Cardiac fibroblast (primary cell): ENCODE measurements at regions not wholly inside any gene's neighbourhood (a gene's known extent, or its start where the extent isn't known, plus 50 kb on each side); places are given as distances from the start of the nearest gene placed in this dataset.

ENCODE experiments used
- DNase-seq, 2 donors: peaks; one replicate each; pipeline versions ENCODE4 v3.0.0 to v3.0.0-alpha.2; 2010; ENCODE audit warnings: low read depth in 2 of 2
- H3K4me3 ChIP-seq, 2 donors: replicated peaks in 1 of 2; 1 replicate in 1 of 2; 2 replicates in 1 of 2; pipeline ENCODE4 v1.5.1; 2011; ENCODE audit warnings: low read depth in 2 of 2, low read length in 2 of 2, mild to moderate bottlenecking in 2 of 2, moderate library complexity in 1 of 2
- TF ChIP-seq, protein P1 (sequence below): IDR thresholded peaks from one replicate; pipeline ENCODE4 v1.5.1; 2011; ENCODE audit warnings: low read depth, mild to moderate bottlenecking, low read length, inconsistent platforms

DNA sequence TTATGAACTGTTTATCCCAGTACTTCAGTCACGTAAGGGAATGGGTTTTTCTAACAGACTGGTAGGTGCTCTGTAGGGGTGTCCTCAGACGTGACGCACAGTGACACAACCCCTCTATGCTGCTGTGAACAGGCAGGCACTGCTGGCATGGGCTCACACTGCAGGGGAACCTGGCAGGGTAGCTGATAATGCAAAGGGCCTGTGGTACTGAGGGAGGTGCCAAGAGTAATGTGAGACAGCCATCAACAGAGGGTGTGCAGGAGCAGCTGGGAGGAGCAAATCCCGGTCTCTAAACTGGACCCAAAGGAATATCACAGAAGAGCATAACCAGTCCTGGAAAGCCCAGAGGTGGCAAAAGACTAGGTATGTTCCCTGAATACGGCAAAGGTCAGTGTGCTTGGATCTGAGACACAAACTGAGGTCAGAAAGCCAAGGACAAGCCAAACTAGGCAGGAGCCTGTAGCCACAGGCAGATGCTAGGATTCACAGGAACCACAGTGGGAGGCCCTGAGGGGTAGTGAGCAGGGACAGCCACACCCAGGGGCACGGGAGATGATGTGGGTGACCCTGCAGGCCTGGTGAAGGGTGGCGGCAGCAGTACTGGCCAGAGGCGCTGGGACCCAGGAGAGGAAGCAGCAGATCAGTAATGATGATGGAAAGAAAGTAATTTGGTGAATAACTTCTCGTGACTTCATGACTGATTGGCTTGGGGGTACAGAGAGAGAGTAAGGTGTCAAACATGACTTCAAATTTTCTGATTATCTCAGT lies 248.1 kb upstream of the CHRNA7 start:
- TF ChIP-seq, protein P1, sequence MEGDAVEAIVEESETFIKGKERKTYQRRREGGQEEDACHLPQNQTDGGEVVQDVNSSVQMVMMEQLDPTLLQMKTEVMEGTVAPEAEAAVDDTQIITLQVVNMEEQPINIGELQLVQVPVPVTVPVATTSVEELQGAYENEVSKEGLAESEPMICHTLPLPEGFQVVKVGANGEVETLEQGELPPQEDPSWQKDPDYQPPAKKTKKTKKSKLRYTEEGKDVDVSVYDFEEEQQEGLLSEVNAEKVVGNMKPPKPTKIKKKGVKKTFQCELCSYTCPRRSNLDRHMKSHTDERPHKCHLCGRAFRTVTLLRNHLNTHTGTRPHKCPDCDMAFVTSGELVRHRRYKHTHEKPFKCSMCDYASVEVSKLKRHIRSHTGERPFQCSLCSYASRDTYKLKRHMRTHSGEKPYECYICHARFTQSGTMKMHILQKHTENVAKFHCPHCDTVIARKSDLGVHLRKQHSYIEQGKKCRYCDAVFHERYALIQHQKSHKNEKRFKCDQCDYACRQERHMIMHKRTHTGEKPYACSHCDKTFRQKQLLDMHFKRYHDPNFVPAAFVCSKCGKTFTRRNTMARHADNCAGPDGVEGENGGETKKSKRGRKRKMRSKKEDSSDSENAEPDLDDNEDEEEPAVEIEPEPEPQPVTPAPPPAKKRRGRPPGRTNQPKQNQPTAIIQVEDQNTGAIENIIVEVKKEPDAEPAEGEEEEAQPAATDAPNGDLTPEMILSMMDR, result no peak
- no peak overlapping the region for H3K4me3 ChIP-seq
- DNase-seq, result no peak

DNA sequence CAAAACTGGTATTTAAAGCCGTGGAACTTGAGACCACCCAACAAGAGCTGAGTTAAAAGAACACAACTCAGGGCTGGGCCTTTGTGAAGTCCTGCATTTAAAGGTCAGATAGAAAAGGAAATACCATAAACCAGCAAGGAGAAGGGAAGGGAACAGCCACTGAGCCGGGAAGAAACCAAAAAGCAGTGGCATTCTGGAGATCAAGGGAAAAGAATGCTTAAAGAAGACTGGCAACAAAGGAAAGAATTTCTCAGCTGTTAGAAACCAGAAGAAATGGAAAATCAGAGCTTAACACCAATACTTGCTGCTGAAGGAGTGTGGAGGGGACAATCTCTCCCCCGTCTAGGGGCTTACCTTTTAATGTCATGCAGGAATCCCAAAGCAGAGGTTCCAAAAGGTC lies 247.4 kb upstream of the CHRNA7 start:
- TF ChIP-seq, protein P1, result no peak
- no peak for DNase-seq
- no peak overlapping the region for H3K4me3 ChIP-seq

DNA sequence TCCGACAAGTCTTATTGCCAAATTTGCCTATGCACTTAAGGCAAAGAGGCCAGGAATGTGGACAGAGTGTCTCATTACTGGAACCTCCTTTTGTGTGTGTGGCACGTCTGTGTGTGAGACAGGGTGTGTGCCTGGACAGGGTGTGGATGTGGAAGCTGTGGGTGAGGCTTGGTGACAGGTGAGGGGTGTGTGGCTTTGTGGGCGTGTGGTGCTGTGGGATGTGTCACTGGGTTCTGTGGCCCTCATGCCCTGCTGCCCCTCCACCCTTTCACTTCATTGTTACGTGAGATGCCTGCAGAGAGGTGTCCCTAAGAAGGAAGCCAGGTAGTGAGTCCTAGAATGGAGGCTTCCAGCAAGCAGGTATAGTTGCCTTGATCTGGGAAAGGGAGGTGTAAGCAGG lies 244.0 kb upstream of the CHRNA7 start:
- DNase-seq, result no peak
- TF ChIP-seq, protein P1, result no peak
- H3K4me3 ChIP-seq, result no peak overlapping the region

DNA sequence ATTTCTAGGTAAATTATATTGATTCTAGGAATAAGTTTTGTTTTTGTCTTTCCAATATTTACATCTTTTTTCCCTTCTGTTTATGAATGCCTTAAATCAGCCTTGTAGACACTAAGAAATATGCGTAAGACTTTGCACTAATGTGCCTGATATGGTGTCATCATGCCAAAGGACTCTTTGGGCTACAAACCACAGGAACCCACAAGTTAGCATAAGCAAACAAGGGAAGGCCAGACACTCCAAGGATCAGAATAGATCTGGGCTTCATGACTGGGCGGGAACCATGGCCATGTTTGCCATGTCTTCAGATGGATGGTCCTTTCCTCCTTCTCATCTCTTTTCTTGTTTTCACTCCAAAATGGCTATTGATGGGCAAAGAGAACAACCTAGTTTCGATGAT lies 242.2 kb upstream of the CHRNA7 start:
- TF ChIP-seq, protein P1, result no peak
- no peak overlapping the region for H3K4me3 ChIP-seq
- no peak for DNase-seq

DNA sequence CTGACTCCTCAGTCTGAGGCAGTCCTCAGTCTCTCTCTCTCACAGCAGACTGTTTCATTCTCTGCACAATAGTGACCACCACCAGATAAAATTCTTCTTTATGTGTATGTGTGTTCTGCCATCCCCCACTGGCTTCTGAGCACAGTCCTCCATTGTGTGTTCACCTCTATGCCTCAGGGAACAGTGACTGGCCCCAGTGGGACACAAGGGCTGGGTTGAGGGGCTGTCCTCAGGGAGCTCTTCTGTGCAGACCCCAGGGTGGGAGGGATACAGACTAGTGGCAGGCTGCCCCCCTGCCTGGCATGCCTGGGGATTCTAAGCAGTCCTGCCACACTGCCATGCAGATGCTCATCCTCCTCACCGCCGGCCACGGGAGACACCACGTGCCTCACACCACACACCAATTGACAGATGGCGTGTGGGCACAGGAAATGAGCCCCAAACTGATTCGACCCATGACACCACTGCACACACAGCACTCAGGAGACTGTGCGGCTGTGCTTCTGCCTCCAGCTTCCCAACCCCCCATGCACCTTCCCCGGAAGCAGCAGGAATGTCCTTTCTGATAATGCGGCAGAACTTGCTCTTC lies 237.6 kb upstream of the CHRNA7 start:
- no peak for DNase-seq
- no peak overlapping the region for H3K4me3 ChIP-seq
- TF ChIP-seq, protein P1, result no peak

DNA sequence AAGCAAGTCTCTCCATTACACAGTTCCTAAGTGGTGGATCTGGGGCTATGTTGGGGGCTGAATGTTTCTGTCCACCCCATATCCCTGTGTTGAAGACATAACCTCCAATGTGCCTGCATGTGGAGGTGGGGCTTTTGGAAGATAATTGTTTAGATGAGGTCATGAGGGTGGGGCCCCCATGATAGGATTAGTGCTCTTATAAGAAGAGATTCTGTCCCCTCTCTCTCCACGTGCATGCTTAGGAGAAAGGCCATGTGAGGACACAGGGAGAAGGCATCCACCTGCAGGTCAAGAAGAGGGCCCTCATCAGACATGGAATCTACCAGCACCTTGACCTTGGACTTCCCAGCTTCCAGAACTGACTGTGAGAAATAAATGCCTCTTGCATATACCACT lies 231.0 kb upstream of the CHRNA7 start:
- TF ChIP-seq, protein P1, result no peak

More for the DNA sequence above, 231.0 kb upstream of the CHRNA7 start:
- DNase-seq, result no peak
- no peak overlapping the region for H3K4me3 ChIP-seq
